ENCODE measurements at regions not wholly inside any gene's neighbourhood (a gene's known extent, or its start where the extent isn't known, plus 50 kb on each side); places are given as distances from the start of the nearest gene placed in this dataset.

DNA sequence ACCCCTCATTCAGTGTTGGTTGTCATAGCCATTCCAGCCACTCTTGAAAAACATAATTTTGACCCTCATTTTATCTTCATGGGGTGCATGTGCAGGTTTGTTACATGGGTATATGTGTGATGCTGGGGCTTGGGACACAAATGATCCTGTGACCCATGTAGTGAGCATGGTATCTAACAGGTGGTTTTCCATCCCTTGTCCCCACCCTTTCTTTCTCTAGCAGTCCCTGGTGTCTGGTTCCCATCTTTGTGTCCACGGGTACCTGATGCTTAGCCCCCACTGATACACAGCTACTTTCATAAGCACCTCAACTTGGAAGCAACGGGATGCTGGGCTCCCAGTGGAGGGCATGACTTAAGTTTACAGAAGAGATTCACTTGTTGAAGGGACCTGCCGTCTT is 373.5 kb downstream of the UQCRFS1 start:
- H3K4me3 ChIP-seq: no peak overlapping the region
- TF ChIP-seq, protein P1, sequence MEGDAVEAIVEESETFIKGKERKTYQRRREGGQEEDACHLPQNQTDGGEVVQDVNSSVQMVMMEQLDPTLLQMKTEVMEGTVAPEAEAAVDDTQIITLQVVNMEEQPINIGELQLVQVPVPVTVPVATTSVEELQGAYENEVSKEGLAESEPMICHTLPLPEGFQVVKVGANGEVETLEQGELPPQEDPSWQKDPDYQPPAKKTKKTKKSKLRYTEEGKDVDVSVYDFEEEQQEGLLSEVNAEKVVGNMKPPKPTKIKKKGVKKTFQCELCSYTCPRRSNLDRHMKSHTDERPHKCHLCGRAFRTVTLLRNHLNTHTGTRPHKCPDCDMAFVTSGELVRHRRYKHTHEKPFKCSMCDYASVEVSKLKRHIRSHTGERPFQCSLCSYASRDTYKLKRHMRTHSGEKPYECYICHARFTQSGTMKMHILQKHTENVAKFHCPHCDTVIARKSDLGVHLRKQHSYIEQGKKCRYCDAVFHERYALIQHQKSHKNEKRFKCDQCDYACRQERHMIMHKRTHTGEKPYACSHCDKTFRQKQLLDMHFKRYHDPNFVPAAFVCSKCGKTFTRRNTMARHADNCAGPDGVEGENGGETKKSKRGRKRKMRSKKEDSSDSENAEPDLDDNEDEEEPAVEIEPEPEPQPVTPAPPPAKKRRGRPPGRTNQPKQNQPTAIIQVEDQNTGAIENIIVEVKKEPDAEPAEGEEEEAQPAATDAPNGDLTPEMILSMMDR (IDR thresholded peaks at IDR 0.05): no peak
- intact Hi-C loops (cut with DNase I): no loop called here

DNA sequence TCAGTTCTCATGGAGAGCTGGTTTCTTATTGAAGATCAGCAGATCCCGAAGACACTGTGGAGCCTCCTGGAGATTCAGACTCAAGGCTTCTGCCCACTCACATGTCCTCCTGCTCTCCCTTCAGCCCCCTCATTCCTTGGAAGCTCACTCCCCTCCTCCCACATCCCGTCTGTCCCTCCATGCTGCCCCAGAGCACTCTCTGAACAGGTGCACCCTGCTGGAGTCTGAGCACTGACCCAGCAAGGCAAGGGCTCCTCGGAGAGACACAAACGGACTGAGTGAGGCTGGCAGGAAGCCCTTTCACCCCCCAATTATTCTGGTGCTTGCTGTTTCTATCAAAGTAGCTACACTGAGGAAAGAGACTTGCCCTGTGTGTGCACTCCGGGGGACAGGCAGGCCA is 374.0 kb downstream of the UQCRFS1 start:
- H3K4me1 ChIP-seq: no peaks in the 10 kb centered on the region
- no peaks in the 10 kb centered on the region for H3K36me3 ChIP-seq
- H3K4me3 ChIP-seq: no peak overlapping the region
- TF ChIP-seq, protein P1 (IDR thresholded peaks at IDR 0.05): no peak
- no peaks in the 10 kb centered on the region for H3K27me3 ChIP-seq
- no peak for DNase-seq (ENCODE audit: low spot score in 2 of 2)
- no peaks in the 10 kb centered on the region for H3K9me3 ChIP-seq
- H3K27ac ChIP-seq: no peak overlapping the region
- intact Hi-C loops (cut with DNase I): no loop called here

More for the DNA sequence above, 373.5 kb downstream of the UQCRFS1 start:
- Histone ChIP-seq H3K27me3 (no peaks in the 10 kb centered on the region), H3K4me1 (no peaks in the 10 kb centered on the region), H3K36me3 (no peaks in the 10 kb centered on the region), H3K27ac (no peak overlapping the region), H3K9me3 (no peaks in the 10 kb centered on the region)
- no peak for DNase-seq (ENCODE audit: low spot score in 2 of 2)

DNA sequence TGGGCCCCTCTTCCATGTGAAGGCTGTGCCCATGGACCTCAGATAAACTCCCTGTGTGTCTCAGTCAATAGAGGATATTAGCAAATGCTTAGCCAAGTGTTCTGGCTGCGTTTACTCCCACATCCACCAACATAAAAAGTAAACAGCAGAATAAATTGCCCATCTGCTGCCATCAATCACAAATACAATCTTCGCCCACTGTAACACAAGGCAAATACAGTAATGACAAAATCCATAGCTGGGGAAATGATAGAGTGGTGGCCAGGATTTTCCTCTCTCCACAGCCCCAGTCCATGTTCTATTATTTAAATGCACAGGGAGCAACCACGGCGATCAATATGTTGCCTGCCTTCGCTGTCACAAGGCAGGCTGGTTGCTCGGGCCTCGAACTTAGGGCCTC is 376.5 kb downstream of the UQCRFS1 start:
- DNase-seq (ENCODE audit: low spot score in 2 of 2): no peak
- intact Hi-C loops (cut with DNase I): no loop called here
- H3K9me3 ChIP-seq: no peaks in the 10 kb centered on the region
- H3K4me1 ChIP-seq: no peaks in the 10 kb centered on the region
- no peak overlapping the region for H3K4me3 ChIP-seq
- no peak overlapping the region for H3K27ac ChIP-seq
- H3K27me3 ChIP-seq: no peaks in the 10 kb centered on the region
- H3K36me3 ChIP-seq: no peaks in the 10 kb centered on the region
- TF ChIP-seq, protein P1 (IDR thresholded peaks at IDR 0.05): no peak

DNA sequence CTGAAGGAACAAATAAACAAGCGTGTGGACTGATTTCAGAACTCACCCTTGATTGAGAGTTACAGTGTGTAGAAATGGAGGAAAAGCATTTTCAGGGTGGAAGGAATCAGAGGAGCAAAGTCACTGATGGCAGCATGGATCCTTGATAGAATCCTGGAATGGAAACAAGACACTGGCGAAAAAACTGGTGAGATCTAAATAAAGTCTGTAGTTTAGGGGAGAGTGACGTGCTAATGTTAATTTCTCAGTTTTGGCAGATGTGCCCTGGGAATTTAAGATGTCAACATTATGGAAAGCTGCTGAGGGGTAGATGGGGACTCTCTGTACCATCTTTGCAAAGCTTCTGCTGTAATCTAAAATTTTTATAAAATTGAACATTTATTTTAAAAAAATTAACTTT is 378.0 kb downstream of the UQCRFS1 start:
- TF ChIP-seq, protein P1 (IDR thresholded peaks at IDR 0.05): no peak
- H3K9me3 ChIP-seq: no peaks in the 10 kb centered on the region
- intact Hi-C loops (cut with DNase I): no loop called here
- H3K4me3 ChIP-seq: no peak overlapping the region
- H3K27me3 ChIP-seq: no peaks in the 10 kb centered on the region
- no peaks in the 10 kb centered on the region for H3K36me3 ChIP-seq
- H3K27ac ChIP-seq: no peak overlapping the region
- no peak for DNase-seq (ENCODE audit: low spot score in 2 of 2)
- no peaks in the 10 kb centered on the region for H3K4me1 ChIP-seq

DNA sequence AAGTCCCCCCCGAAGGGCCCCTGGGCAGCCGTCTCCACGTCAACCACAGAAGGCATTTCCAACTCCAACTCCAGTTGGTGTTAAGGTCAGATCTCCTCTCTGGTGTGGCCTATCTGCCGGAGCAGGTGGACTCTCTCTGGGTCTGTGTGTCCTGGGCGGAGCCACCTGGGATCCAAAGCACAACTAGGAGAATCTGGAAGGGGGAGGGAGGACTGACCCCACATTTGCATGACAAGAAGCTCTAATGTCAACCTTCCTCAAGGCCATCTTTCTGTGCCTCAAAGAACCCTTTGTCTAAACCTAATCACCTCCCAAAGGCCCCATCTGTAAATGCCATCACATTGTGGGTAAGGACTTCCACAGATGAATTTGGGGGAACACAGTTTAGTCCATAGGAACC is 381.5 kb downstream of the UQCRFS1 start:
- Histone ChIP-seq H3K27me3 (no peaks in the 10 kb centered on the region), H3K4me3 (no peak overlapping the region), H3K27ac (no peak overlapping the region), H3K9me3 (no peaks in the 10 kb centered on the region), H3K4me1 (no peaks in the 10 kb centered on the region), H3K36me3 (no peaks in the 10 kb centered on the region)
- DNase-seq (ENCODE audit: low spot score in 2 of 2): no peak
- TF ChIP-seq, protein P1 (IDR thresholded peaks at IDR 0.05): no peak
- intact Hi-C loops (cut with DNase I): no loop called here

DNA sequence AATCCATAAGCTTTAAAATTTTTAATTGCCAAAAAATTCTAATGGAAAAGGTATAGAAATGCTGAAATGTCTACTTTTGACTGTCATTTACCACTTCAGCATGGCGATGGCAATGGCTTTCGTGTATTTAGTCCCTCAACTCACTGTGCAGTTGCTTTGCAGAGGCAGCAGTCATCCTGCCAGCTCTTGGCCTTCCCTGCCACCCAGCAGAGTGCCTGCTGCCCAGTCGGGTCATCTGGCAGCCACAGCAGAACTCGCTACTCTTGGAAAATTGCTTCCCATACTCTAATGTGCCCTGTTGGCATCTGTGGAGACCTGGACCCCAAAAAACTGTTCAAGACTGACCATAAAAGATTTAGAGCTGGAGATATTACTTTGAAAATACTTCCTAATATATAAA is 383.2 kb downstream of the UQCRFS1 start:
- H3K4me3 ChIP-seq: no peak overlapping the region
- H3K36me3 ChIP-seq: no peaks in the 10 kb centered on the region
- intact Hi-C loops (cut with DNase I): no loop called here
- H3K27me3 ChIP-seq: no peaks in the 10 kb centered on the region
- no peak overlapping the region for H3K27ac ChIP-seq
- H3K9me3 ChIP-seq: no peaks in the 10 kb centered on the region
- no peak for DNase-seq (ENCODE audit: low spot score in 2 of 2)
- no peaks in the 10 kb centered on the region for H3K4me1 ChIP-seq
- TF ChIP-seq, protein P1 (IDR thresholded peaks at IDR 0.05): no peak
